HepG2 (cell line): ENCODE measurements at regions not wholly inside any gene's neighbourhood (a gene's known extent, or its start where the extent isn't known, plus 50 kb on each side); places are given as distances from the start of the nearest gene placed in this dataset.
A peak's percentile ranks its signal among the peaks of the same experiment; 100 is the strongest.

ENCODE experiments used
- DR1 ChIP-seq: sonication (generic); formaldehyde crosslinking; IDR thresholded peaks from 2 replicates; pipeline ENCODE4 v1.8.0; 2021; ENCODE audit warnings: mild to moderate bottlenecking, missing genetic modification reagents, inconsistent platforms
- EED ChIP-seq: sonication (generic); formaldehyde crosslinking; IDR thresholded peaks from 2 replicates; pipeline ENCODE4 v1.5.0; 2020; ENCODE audit warnings: mild to moderate bottlenecking, missing genetic modification reagents
- ETV5 ChIP-seq: IDR thresholded peaks from 2 replicates; pipeline ENCODE4 v1.6.1; 2018; ENCODE audit warnings: missing biosample characterization, missing genetic modification reagents, inconsistent platforms, borderline replicate concordance
- FOXA1 ChIP-seq, 2 experiments: fragments of 450-650 bp in 1 of 2; sonication (generic) in 1 of 2; formaldehyde crosslinking in 1 of 2; IDR thresholded peaks; 2 replicates each; pipeline versions ENCODE4 v1.4.0 to v1.6.1; 2016 to 2020; ENCODE audit warnings: missing genetic modification reagents in 1 of 2
- MZF1 ChIP-seq: sonication (generic); formaldehyde crosslinking; IDR thresholded peaks from 2 replicates; pipeline ENCODE4 v1.8.1; 2023; ENCODE audit warnings: mild to moderate bottlenecking, missing genetic modification reagents, borderline replicate concordance
- NCOR1 ChIP-seq: fragments of 200-600 bp; sonication (generic); IDR thresholded peaks from 2 replicates; pipeline ENCODE4 v1.7.0; 2017; ENCODE audit warnings: antibody characterized with exemption, low read length, borderline replicate concordance
- NR2F1 ChIP-seq, 2 experiments: fragments of 450-650 bp in 1 of 2; formaldehyde crosslinking in 1 of 2; IDR thresholded peaks; 2 replicates each; pipeline versions ENCODE4 v1.5.0 to v1.6.1; 2016 to 2020; ENCODE audit warnings: mild to moderate bottlenecking in 1 of 2, missing compliant biosample characterization in 1 of 2, missing genetic modification reagents in 1 of 2, moderate library complexity in 1 of 2
- PHF21A ChIP-seq: sonication (generic); formaldehyde crosslinking; IDR thresholded peaks from 2 replicates; pipeline ENCODE4 v1.5.0; 2020; ENCODE audit warnings: mild to moderate bottlenecking, missing genetic modification reagents
- RFX5 ChIP-seq: IDR thresholded peaks from 2 replicates; pipeline ENCODE4 v1.6.1; 2011; ENCODE audit warnings: low read depth, low read length, improper control_type of control experiment
- SNRNP70 ChIP-seq: fragments of 200-400 bp; formaldehyde crosslinking; IDR thresholded peaks from 2 replicates; pipeline ENCODE4 v1.6.1; 2017; ENCODE audit warnings: mild to moderate bottlenecking, low read depth, low read length, moderate library complexity
- ZBTB38 ChIP-seq: sonication (generic); formaldehyde crosslinking; IDR thresholded peaks from 2 replicates; pipeline ENCODE4 v1.5.1; 2020; ENCODE audit warnings: mild to moderate bottlenecking, missing genetic modification reagents
- ZFP1 ChIP-seq: IDR thresholded peaks from 2 replicates; pipeline ENCODE4 v1.6.1; 2016
- ZNF331 ChIP-seq: sonication (generic); formaldehyde crosslinking; IDR thresholded peaks from 2 replicates; pipeline ENCODE4 v1.4.0; 2020; ENCODE audit warnings: missing genetic modification reagents
- ZNF598 ChIP-seq: sonication (generic); formaldehyde crosslinking; IDR thresholded peaks from 2 replicates; pipeline ENCODE4 v1.5.1; 2020; ENCODE audit warnings: mild to moderate bottlenecking, missing genetic modification reagents, borderline replicate concordance
- ZNF629 ChIP-seq: sonication (generic); formaldehyde crosslinking; conservative IDR thresholded peaks from 2 replicates; pipeline ENCODE4 v1.5.0; 2020; ENCODE audit warnings: missing genetic modification reagents
- ZZZ3 ChIP-seq: sonication (generic); formaldehyde crosslinking; IDR thresholded peaks from 2 replicates; pipeline ENCODE4 v1.4.0; 2020; ENCODE audit warnings: missing genetic modification reagents, mild to moderate bottlenecking, borderline replicate concordance
- TF ChIP-seq, protein P1 (sequence below): sonication (generic); formaldehyde crosslinking; IDR thresholded peaks from 2 replicates; pipeline ENCODE4 v1.5.0; 2020; ENCODE audit warnings: missing genetic modification reagents
- TF ChIP-seq, protein P2 (sequence below): sonication (generic); formaldehyde crosslinking; IDR thresholded peaks from 2 replicates; pipeline ENCODE4 v1.4.0; 2020; ENCODE audit warnings: missing genetic modification reagents
- TF ChIP-seq, protein P3 (sequence below): sonication (generic); formaldehyde crosslinking; IDR thresholded peaks from 2 replicates; pipeline ENCODE4 v1.4.0; 2020; ENCODE audit warnings: mild to moderate bottlenecking, missing genetic modification reagents
- TF ChIP-seq, protein P4 (sequence below): sonication (generic); formaldehyde crosslinking; IDR thresholded peaks from 2 replicates; pipeline ENCODE4 v1.8.0; 2022; ENCODE audit warnings: missing genetic modification reagents, mild to moderate bottlenecking, inconsistent platforms, borderline replicate concordance

DNA sequence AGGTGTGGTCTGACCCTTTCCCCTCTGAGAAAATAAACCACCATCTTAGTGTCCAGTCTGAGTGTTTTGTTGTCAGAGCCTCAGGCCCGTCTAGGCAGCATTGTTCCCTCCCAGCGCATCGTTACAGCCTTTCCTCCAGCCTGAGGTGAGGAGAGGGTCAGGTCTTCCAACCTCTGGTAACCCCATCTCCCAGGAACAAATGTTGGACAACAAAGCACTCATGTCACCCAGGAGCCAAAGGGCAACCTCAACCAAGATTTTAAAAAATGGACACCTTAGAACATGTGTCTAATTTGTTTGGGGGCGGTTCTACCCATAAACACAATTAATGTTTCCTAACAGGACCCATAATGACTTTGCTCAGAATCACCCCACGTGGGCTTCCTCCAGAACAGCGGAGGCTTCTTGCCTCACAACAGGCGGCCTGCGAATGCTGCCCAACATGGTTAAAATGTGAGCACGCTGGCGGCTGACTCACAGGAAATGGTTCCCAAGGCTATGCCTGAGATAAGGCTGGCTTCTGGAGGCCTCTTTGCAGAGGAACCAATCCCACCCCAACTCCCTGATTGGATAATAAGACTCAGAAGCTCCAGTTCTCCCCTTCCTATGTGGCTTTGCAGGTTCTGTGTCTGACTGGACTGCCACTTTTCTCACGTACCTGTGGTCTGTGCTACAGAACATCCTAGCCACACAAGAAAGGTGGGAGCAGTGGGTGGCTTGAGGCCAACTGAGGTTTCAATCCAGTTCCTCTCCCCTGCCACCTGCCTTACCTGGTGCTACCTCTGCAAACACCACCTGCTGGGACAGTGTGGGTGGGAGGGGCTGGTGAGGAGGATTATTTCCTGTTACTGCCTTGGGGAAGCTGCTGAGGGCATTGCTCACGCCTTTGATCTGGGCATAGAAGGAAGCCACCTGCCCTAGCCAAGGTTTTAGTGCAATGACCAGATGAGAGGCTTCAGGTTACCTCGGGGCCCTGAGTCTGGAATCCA lies 108.8 kb downstream of the B3GNT2 start (continued):
- no peak for TF ChIP-seq RFX5
- TF ChIP-seq, protein P1, sequence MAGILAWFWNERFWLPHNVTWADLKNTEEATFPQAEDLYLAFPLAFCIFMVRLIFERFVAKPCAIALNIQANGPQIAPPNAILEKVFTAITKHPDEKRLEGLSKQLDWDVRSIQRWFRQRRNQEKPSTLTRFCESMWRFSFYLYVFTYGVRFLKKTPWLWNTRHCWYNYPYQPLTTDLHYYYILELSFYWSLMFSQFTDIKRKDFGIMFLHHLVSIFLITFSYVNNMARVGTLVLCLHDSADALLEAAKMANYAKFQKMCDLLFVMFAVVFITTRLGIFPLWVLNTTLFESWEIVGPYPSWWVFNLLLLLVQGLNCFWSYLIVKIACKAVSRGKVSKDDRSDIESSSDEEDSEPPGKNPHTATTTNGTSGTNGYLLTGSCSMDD (CRISPR knock-in tag) = no peak
- no peak for TF ChIP-seq DR1 (CRISPR knock-in tag)
- no peak for TF ChIP-seq ZNF331 (CRISPR knock-in tag)
- no peak for TF ChIP-seq ZZZ3
- 0 out of 2 replicates have a peak, but pooled peaks have one; percentile 25 for TF ChIP-seq ZBTB38 (CRISPR knock-in tag)
- TF ChIP-seq, protein P2, sequence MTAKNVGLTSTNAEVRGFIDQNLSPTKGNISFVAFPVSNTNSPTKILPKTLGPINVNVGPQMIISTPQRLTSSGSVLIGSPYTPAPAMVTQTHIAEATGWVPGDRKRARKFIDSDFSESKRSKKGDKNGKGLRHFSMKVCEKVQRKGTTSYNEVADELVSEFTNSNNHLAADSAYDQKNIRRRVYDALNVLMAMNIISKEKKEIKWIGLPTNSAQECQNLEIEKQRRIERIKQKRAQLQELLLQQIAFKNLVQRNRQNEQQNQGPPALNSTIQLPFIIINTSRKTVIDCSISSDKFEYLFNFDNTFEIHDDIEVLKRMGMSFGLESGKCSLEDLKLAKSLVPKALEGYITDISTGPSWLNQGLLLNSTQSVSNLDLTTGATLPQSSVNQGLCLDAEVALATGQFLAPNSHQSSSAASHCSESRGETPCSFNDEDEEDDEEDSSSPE = no peak
- no peak for TF ChIP-seq PHF21A (CRISPR knock-in tag)
- no peak for TF ChIP-seq MZF1 (CRISPR knock-in tag)
- no peak for TF ChIP-seq ZFP1 (CRISPR knock-in tag)
- TF ChIP-seq ZNF598 = no peak
- TF ChIP-seq, protein P3, sequence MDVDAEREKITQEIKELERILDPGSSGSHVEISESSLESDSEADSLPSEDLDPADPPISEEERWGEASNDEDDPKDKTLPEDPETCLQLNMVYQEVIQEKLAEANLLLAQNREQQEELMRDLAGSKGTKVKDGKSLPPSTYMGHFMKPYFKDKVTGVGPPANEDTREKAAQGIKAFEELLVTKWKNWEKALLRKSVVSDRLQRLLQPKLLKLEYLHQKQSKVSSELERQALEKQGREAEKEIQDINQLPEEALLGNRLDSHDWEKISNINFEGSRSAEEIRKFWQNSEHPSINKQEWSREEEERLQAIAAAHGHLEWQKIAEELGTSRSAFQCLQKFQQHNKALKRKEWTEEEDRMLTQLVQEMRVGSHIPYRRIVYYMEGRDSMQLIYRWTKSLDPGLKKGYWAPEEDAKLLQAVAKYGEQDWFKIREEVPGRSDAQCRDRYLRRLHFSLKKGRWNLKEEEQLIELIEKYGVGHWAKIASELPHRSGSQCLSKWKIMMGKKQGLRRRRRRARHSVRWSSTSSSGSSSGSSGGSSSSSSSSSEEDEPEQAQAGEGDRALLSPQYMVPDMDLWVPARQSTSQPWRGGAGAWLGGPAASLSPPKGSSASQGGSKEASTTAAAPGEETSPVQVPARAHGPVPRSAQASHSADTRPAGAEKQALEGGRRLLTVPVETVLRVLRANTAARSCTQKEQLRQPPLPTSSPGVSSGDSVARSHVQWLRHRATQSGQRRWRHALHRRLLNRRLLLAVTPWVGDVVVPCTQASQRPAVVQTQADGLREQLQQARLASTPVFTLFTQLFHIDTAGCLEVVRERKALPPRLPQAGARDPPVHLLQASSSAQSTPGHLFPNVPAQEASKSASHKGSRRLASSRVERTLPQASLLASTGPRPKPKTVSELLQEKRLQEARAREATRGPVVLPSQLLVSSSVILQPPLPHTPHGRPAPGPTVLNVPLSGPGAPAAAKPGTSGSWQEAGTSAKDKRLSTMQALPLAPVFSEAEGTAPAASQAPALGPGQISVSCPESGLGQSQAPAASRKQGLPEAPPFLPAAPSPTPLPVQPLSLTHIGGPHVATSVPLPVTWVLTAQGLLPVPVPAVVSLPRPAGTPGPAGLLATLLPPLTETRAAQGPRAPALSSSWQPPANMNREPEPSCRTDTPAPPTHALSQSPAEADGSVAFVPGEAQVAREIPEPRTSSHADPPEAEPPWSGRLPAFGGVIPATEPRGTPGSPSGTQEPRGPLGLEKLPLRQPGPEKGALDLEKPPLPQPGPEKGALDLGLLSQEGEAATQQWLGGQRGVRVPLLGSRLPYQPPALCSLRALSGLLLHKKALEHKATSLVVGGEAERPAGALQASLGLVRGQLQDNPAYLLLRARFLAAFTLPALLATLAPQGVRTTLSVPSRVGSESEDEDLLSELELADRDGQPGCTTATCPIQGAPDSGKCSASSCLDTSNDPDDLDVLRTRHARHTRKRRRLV (CRISPR knock-in tag) = no peak
- TF ChIP-seq ZNF629 (CRISPR knock-in tag) = no peak
- peak; percentile 53 for TF ChIP-seq ETV5 (CRISPR knock-in tag)
- TF ChIP-seq, protein P4, sequence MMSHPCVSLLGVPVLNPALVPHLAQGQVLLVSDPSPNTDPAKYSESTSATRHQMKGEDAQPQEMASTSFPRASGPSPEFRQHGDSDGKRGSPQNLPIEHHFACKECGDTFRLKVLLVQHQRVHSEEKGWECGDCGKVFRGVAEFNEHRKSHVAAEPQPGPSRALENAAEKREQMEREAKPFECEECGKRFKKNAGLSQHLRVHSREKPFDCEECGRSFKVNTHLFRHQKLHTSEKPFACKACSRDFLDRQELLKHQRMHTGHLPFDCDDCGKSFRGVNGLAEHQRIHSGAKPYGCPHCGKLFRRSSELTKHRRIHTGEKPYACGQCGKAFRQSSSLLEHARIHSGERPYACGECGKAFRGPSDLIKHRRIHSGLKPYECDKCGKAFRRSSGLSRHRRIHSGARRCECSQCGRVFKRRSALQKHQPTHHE (CRISPR knock-in tag) = no peak
- no peak for TF ChIP-seq FOXA1 (IDR thresholded peaks at IDR 0.05)
- TF ChIP-seq FOXA1 (CRISPR knock-in tag; IDR thresholded peaks at IDR 0.05) = no peak
- TF ChIP-seq SNRNP70 = no peak
- TF ChIP-seq EED = no peak
- no peak for TF ChIP-seq NR2F1 (CRISPR knock-in tag; IDR thresholded peaks at IDR 0.05)
- no peak for TF ChIP-seq NCOR1
